Cerebellar nuclear complex (tissue), 1 donor: ENCODE measurements at regions not wholly inside any gene's neighbourhood (a gene's known extent, or its start where the extent isn't known, plus 50 kb on each side); places are given as distances from the start of the nearest gene placed in this dataset.

Experiments used
- DNase-seq, 2 experiments: peaks; one replicate each; lab custom pipeline; 2025; lab: John Stamatoyannopoulos, UW

DNA sequence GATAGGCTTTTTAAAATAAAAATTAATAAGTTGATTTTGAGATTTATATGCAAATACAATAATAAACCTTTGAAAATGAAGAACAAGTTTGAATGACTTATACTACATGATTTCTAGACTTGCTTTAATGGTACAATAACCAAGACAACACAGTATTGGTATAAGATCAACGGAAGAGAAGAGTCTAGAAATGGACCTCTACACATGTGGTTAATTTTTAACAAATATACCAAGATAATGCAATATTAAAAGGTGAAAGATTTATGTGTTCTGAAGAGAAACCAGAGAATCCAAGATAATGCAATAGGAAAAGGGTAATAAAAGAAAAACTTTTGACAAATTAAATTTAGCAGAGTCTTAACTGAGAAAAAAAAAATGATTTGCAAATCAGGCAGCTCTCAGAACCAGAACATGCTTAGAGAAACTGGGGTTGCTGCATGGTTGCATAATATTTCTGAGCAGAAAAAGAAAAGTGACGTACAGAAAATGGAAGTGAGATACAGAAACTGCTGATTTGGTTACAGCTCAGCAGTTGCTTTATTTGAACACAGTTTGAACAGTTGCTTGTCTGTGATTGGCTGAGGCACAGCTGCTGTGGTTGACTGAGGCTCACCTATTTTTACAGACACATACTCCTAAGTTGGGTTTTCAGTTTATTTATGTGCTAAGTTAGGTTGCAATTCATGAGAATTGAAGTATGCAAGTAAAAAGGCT lies 365.9 kb downstream of the CRPPA start:
- DNase-seq = no peak

GRCh38 chr7:16051561-16052255 lies 365.2 kb upstream of the MEOX2 start:
- DNase-seq = no peak

DNA sequence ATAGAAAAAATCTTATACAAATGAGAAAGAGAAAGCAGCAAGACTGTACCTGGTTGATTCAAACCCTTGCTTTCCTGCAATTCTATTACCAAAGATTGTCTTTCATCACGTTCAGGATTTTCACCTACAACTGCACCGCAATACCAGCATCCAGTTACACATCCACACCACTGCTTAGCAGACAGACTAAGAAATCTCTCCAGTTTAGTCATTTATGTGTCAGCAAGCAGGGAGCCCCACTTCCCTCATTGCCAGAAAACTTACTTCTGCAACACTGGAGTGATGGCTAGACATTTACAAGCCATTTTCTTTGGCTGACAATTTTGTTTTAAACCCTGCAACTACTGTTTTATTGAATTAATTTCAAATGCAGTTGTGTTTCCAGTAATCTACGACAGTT lies 359.6 kb upstream of the MEOX2 start:
- no peak for DNase-seq

DNA sequence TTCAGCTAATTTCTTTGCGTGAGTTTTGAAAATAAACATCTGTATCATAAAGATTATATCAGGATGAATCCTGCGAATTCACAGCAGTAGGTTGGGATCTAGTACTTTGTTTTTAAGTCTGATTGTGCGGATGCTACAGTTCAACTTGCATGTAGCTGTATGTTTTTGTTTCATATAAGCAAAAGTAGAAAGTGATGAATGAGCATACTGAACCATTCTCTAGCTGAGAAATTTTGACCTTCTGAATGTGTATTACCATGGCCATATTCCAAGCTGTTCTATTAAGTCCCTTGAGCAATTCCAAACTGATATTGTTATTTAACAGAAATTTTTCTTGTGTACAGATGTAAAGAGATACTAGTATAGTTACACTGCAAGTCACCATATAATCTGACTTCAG lies 358.8 kb upstream of the MEOX2 start:
- DNase-seq = no peak

DNA sequence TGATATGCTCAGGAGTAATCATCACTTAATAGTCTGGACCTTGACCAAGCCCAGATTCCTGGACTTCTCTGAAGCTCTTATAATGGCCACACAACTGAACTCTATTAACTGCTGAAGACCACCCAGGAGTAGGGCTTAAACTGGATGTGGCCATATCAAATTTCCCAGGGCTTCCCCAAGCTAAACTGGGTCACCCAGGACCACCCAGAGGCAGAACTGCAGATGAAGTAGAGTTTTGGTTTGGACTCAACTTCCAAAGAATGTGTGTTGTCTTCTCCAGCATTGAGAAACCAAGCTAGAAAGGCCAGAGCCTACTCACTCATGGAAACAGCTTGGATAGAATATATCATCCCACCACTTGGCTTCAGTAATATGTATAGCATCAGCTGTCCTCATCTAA lies 358.2 kb upstream of the MEOX2 start:
- no peak for DNase-seq

GRCh38 chr7:16040346-16040745 lies 353.9 kb upstream of the MEOX2 start:
- no peak for DNase-seq

DNA sequence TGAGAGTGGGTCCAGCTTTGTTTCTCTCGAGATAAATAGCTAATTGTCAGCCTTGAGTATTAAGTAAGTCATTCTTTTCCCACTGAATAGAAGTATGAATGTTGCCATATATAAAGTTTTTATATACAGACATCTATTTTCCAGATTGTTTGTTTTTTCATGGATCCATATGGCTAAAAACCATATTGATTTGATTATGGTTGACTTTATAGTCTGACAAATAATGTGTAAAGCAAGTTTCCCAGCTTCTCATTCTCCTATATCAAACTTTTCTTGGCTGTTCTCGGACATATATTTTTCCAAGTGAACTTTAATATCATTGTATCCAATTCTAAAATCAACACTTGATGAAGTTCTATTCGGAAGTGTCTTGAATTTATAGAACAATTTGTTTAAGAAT lies 352.4 kb upstream of the MEOX2 start:
- DNase-seq = no peak

DNA sequence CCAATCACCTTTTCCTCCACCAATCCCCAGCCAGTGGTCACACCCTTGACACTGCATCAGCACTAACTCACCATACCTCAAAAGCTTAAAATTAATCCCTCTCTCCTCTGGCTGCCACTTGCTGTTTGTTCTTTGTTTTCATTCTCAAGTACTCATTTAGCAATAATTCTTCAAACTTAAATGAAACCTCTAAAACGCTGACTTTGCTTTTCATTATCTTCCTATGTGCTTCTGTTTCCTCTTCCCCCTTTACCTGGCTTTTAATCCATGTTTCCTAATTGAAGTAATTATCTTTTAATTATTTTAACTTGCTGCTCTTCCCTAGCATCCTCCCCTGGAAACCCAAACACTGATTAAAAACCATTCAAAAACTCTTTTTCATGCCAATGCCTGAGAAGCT lies 348.9 kb upstream of the MEOX2 start:
- DNase-seq = no peak

GRCh38 chr7:16034866-16035265 lies 348.4 kb upstream of the MEOX2 start:
- DNase-seq = no peak

DNA sequence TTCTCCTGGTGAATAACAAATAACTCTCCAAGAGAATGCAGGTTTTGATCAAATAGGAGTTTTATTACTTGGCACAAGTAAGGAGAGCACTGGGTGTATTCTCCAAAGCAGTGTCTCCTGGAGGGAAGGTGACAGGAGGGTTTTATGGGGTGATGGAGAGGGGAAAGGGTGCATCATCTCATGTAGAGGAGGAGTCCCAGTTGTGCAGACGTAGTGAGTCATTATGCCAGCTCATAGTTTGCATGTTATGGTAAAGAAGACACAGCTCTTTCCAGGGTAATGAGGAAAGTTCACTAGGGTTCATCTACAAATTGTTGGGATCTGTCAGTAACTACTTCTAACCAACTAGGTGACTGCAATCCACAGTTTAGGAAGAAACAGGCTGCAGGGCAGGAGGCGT lies 347.9 kb upstream of the MEOX2 start:
- DNase-seq = no peak

- no peak for DNase-seq
These were observed 346.8 kb upstream of the MEOX2 start for GRCh38 chr7:16033233-16033632.

GRCh38 chr7:16028636-16029035 lies 342.2 kb upstream of the MEOX2 start:
- DNase-seq = no peak

GRCh38 chr7:16028103-16028502 lies 341.6 kb upstream of the MEOX2 start:
- DNase-seq = no peak

GRCh38 chr7:16027396-16027795 lies 340.9 kb upstream of the MEOX2 start:
- DNase-seq = no peak

GRCh38 chr7:16026253-16027020 lies 340.0 kb upstream of the MEOX2 start:
- no peak for DNase-seq

- no peak for DNase-seq
These were observed 339.2 kb upstream of the MEOX2 start for GRCh38 chr7:16025696-16026095.

DNA sequence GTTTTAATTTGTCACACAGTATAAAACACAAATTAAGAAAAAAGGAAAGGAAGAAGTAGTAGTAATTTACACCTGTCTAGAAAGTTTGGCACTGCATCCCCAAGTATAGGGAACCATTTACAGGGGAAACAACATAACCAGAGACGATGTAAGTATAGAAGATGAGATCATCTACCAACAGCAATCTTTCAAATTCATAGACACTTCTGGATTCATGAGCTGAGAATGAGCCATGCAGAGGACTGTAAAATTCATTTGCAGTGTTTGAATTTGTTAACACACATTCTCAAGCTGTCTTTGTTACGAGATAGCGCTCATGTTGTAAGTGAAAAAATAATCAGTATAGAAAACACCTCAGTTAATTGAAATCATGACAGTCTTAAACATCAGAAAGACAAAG lies 337.0 kb upstream of the MEOX2 start:
- no peak for DNase-seq

DNA sequence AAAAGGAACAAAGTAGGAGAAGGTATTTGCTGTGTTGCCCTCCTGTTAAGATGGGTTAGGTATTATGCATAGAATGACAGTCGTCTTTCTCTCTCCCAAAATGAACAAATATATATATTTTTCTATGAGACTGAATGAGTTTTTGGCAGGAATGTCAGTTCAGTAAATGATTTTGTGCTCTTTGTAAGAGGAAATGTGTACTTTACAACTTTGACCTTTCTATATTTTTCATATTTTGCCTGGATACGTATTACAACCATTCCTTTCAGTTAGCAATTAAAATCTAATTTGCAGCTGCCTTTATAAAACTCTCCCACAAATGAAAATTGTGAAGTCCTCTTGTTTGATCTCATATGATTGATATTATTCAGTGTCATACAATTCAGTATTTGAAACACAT lies 336.6 kb upstream of the MEOX2 start:
- no peak for DNase-seq

DNA sequence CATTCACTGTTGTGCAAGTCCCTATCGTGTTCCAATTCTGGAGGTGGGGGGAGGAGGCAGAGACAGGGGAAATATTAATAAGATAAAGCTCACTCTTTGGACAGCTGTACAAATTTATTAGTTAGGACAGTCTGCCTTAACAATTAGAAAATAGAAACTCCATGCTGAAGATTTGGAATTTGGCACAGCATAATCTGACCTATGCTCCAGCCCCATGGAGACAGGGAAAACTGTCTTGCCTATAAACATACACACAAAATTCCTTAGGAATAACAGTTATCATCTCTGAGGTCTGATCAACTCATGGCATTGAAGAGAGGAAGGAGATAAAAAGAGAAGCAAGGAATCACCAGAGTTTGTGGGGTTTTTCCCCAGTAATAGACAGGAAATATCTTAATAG lies 335.4 kb upstream of the MEOX2 start:
- no peak for DNase-seq

GRCh38 chr7:16015981-16016380 lies 329.5 kb upstream of the MEOX2 start:
- no peak for DNase-seq

DNA sequence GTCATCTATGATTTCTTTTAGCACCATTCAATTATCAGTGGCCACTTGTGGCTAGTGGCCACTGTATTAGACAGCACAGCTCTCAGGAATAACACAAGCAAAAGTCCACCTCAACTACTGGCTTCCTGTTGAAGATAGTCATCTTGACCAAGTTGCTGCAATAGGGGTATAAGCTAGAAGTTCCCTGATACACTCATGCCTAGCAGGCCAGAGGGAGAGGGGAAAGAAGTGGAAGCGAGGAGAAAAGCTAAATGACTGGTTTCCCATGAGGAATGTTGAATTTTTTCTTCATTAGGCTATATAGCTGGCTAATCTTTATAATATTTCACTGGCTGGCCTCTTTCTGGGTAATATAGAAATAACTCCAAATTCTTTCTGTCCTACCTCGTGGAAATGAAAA lies 327.5 kb upstream of the MEOX2 start:
- DNase-seq = no peak

DNA sequence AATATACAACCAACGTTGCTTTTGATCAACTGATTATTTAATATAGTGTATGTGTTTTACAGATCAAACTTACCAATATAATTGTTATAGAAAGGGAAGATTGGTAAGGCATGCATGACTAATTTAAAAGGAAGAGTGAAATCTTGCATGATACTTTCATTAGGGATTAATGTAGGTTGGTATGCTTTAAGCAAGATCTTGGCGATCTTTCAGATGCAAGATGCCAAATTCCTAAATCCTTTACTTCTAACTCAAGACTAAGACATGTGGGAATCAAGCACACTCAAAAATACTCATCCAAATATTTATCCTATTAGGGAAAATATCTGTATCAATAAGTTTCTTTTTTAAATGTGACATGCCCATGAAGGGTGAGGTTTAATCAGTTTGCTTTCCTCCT lies 321.4 kb upstream of the MEOX2 start:
- DNase-seq = no peak

GRCh38 chr7:16004702-16005101 lies 318.2 kb upstream of the MEOX2 start:
- no peak for DNase-seq
